ENCODE measurements at regions not wholly inside any gene's neighbourhood (a gene's known extent, or its start where the extent isn't known, plus 50 kb on each side); places are given as distances from the start of the nearest gene placed in this dataset.
A peak's percentile ranks its signal among the peaks of the same experiment; 100 is the strongest.

DNA sequence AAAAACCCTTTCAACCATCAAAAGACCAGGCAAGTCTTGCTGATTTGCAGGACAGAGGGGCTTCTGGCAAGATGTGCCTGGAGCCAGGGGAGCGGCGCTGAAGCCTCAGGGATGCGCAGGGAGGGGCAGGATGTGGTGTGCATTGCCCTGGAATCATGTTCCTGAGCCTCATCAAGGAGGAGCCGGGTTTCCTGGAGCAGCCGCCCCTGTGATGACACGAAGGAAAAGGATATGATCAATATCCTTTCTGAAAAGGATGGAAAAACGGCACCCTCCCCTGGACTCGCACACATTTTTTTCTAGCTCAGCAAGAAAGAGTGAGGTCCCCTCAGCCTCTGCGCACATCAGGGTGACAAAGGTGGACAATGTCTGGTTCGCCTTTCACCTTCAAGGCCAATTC is 173.1 kb upstream of the SSTR4 start:
- Histone ChIP-seq H3K79me2 (ENCODE audit: insufficient read depth, low read length) (no peaks in the 10 kb centered on the region), H3K27ac (ENCODE audit: low read depth, low read length) (no peak overlapping the region), H3K27me3 (ENCODE audit: insufficient read depth, low read length) (peaks cover 3% of the 10 kb centered on the region), H3K4me3 (ENCODE audit: insufficient read depth, low read length) (no peak overlapping the region), H3K4me1 (ENCODE audit: insufficient read depth, low read length) (no peaks in the 10 kb centered on the region), H2AFZ (ENCODE audit: low read length) (no peak overlapping the region), H3K4me2 (ENCODE audit: insufficient read depth, low read length) (no peak overlapping the region), H4K20me1 (ENCODE audit: insufficient read depth, low read length) (no peaks in the 10 kb centered on the region), H3K9me3 (ENCODE audit: low read depth, low read length) (no peaks in the 10 kb centered on the region), H3K36me3 (ENCODE audit: insufficient read depth, low read length) (no peaks in the 10 kb centered on the region)
- no peak for TF ChIP-seq CTCF (IDR thresholded peaks at IDR 0.05; ENCODE audit: extremely low read depth, low read depth, low read length)
- peak; percentile 13 for DNase-seq (ENCODE audit: insufficient read length, low spot score, missing footprints)

- H3K27ac ChIP-seq (ENCODE audit: low read depth, low read length) = no peak overlapping the region
- H3K4me2 ChIP-seq (ENCODE audit: insufficient read depth, low read length) = no peak overlapping the region
- DNase-seq (ENCODE audit: insufficient read length, low spot score, missing footprints) = peak; percentile 30
- H3K36me3 ChIP-seq (ENCODE audit: insufficient read depth, low read length) = no peaks in the 10 kb centered on the region
- H3K79me2 ChIP-seq (ENCODE audit: insufficient read depth, low read length) = no peaks in the 10 kb centered on the region
- no peak overlapping the region for H3K4me3 ChIP-seq (ENCODE audit: insufficient read depth, low read length)
- no peaks in the 10 kb centered on the region for H3K9me3 ChIP-seq (ENCODE audit: low read depth, low read length)
- H3K27me3 ChIP-seq (ENCODE audit: insufficient read depth, low read length) = peaks cover 3% of the 10 kb centered on the region
- H2AFZ ChIP-seq (ENCODE audit: low read length) = no peak overlapping the region
- no peak for TF ChIP-seq CTCF (IDR thresholded peaks at IDR 0.05; ENCODE audit: extremely low read depth, low read depth, low read length)
- H4K20me1 ChIP-seq (ENCODE audit: insufficient read depth, low read length) = no peaks in the 10 kb centered on the region
- H3K4me1 ChIP-seq (ENCODE audit: insufficient read depth, low read length) = no peaks in the 10 kb centered on the region
Observed at GRCh38 chr20:22862671-22863230, 172.4 kb upstream of the SSTR4 start.

GRCh38 chr20:22863826-22864225 is 171.3 kb upstream of the SSTR4 start:
- no peaks in the 10 kb centered on the region for H3K79me2 ChIP-seq (ENCODE audit: insufficient read depth, low read length)
- DNase-seq (ENCODE audit: insufficient read length, low spot score, missing footprints) = no peak

DNA sequence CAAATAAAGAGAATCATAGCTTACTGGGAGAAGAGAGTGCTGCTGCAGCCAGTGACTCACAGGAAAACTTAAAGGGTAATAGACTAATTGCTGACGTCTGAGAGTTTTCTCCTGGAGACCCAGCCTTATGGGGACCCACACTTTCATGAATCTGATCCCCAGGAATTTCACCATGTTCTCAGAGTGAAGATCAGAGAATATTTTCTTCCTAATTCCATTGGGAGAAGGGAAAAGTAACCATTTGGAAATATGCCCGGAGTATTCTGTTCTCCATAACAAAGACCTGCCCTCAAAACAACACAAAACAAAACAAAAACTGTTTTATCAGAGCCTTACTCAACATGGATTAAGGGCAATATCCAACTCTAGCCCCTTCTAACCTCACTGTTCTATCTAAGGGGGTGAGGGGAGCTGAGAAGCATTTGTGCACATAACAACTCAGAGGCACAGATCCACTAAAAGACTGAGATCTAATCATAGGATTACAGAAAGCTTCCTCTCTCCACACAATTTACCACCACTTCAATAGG is 168.2 kb upstream of the SSTR4 start:
- no peaks in the 10 kb centered on the region for H3K36me3 ChIP-seq (ENCODE audit: insufficient read depth, low read length)
- H3K4me2 ChIP-seq (ENCODE audit: insufficient read depth, low read length) = no peak overlapping the region
- TF ChIP-seq CTCF (IDR thresholded peaks at IDR 0.05; ENCODE audit: extremely low read depth, low read depth, low read length) = no peak
- no peaks in the 10 kb centered on the region for H3K79me2 ChIP-seq (ENCODE audit: insufficient read depth, low read length)
- DNase-seq (ENCODE audit: insufficient read length, low spot score, missing footprints) = no peak
- H2AFZ ChIP-seq (ENCODE audit: low read length) = no peak overlapping the region
- no peaks in the 10 kb centered on the region for H3K9me3 ChIP-seq (ENCODE audit: low read depth, low read length)
- H3K27me3 ChIP-seq (ENCODE audit: insufficient read depth, low read length) = peaks cover 3% of the 10 kb centered on the region
- H4K20me1 ChIP-seq (ENCODE audit: insufficient read depth, low read length) = no peaks in the 10 kb centered on the region
- H3K4me1 ChIP-seq (ENCODE audit: insufficient read depth, low read length) = no peaks in the 10 kb centered on the region
- no peak overlapping the region for H3K4me3 ChIP-seq (ENCODE audit: insufficient read depth, low read length)
- no peak overlapping the region for H3K27ac ChIP-seq (ENCODE audit: low read depth, low read length)

More at GRCh38 chr20:22863826-22864225, 171.3 kb upstream of the SSTR4 start:
- H2AFZ ChIP-seq (ENCODE audit: low read length) = no peak overlapping the region
- no peaks in the 10 kb centered on the region for H3K4me1 ChIP-seq (ENCODE audit: insufficient read depth, low read length)
- no peak overlapping the region for H3K27ac ChIP-seq (ENCODE audit: low read depth, low read length)
- H3K36me3 ChIP-seq (ENCODE audit: insufficient read depth, low read length) = no peaks in the 10 kb centered on the region
- no peaks in the 10 kb centered on the region for H4K20me1 ChIP-seq (ENCODE audit: insufficient read depth, low read length)
- TF ChIP-seq CTCF (IDR thresholded peaks at IDR 0.05; ENCODE audit: extremely low read depth, low read depth, low read length) = no peak
- H3K4me3 ChIP-seq (ENCODE audit: insufficient read depth, low read length) = no peak overlapping the region
- no peak overlapping the region for H3K4me2 ChIP-seq (ENCODE audit: insufficient read depth, low read length)
- peaks cover 3% of the 10 kb centered on the region for H3K27me3 ChIP-seq (ENCODE audit: insufficient read depth, low read length)
- no peaks in the 10 kb centered on the region for H3K9me3 ChIP-seq (ENCODE audit: low read depth, low read length)

All from osteoblast (primary cell).